ENCODE measurements at regions not wholly inside any gene's neighbourhood (a gene's known extent, or its start where the extent isn't known, plus 50 kb on each side); places are given as distances from the start of the nearest gene placed in this dataset.

DNA sequence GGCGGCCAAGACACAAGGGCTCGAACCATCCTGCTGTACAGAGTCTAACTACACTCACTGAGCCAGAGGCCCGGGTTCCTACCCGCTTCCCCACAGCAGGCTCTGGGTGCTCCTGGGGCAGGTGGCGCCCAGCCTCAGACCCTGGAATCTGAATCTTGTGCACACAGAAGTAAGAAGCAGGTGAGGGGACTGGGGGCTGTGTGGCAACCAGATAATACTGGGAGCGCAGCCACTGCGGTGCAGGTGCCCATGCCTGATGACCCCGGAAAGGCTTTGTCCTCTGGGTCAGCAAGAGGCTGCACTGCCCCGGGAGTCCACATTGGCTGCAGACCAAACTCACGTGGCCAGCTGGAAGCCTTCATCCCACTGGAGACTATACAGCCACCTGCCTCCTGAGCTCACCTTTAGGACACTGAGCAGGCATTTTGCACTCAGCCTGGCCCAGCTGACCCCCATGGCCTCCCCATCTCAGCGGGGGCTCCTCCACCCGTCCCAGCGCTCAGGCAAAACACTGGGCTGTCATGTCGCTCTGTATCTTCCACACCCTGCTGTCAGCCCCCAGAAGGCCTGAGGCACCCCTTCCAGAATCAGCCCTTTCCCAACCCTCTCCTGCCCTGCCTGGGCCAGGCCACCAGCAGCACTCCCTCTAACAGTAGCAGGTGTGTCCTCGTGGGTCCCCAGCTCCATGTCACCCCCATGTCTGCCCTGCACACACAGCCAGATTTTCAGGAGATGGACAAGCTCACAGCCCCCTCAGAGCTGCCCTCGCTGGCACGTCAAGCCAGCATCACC is 101.0 kb upstream of the IQSEC1 start:
- no peak for DNase-seq (ENCODE audit: low spot score)
- no peak for ATAC-seq
- no peak overlapping the region for H3K27ac Mint-ChIP-seq

More for the DNA sequence above, 101.0 kb upstream of the IQSEC1 start:
- Histone ChIP-seq H4K20me1 (replicated peaks; ENCODE audit: insufficient read depth) (no peaks in the 10 kb centered on the region), H3K27me3 (ENCODE audit: insufficient read depth) (no peaks in the 10 kb centered on the region), H3F3A (replicated peaks; ENCODE audit: low read depth) (0 out of 2 replicates have a peak, but pooled peaks cover 5% of the 10 kb centered on the region), H3K9me2 (ENCODE audit: insufficient read depth) (no peaks in the 10 kb centered on the region), H2AFZ (no peak overlapping the region), H3K36me3 (ENCODE audit: insufficient read depth) (no peaks in the 10 kb centered on the region; the same call in 1 of the 2 replicates), H3K4me3 (no peak overlapping the region), H3K79me2 (replicated peaks; ENCODE audit: insufficient read depth) (no peaks in the 10 kb centered on the region), H3K27ac (ENCODE audit: low read depth) (no peak overlapping the region), H3K4me1 (ENCODE audit: insufficient read depth) (peaks cover 9% of the 10 kb centered on the region), H3K4me2 (no peak overlapping the region)
- peaks cover 33% of the 10 kb centered on the region for H3K9me3 Mint-ChIP-seq
- no peak overlapping the region for H3K4me3 Mint-ChIP-seq
- H3K27me3 Mint-ChIP-seq (ENCODE audit: insufficient read depth, low read depth, poor library complexity) = peaks cover 7% of the 10 kb centered on the region
- H3K4me1 Mint-ChIP-seq = peaks cover 8% of the 10 kb centered on the region
- peaks cover 24% of the 10 kb centered on the region for H3K36me3 Mint-ChIP-seq (ENCODE audit: low read depth)
- no peak for TF ChIP-seq JUNB (IDR thresholded peaks at IDR 0.05; ENCODE audit: unreplicated experiment)
- TF ChIP-seq CREB1 (CRISPR knock-in tag; IDR thresholded peaks at IDR 0.05; ENCODE audit: low read depth) = no peak
- no peak for TF ChIP-seq REST (IDR thresholded peaks at IDR 0.05; ENCODE audit: unreplicated experiment)
- no peak for TF ChIP-seq ZNF331 (CRISPR knock-in tag; IDR thresholded peaks at IDR 0.05; ENCODE audit: low read depth)
- TF ChIP-seq NANOG (IDR thresholded peaks at IDR 0.05; ENCODE audit: borderline replicate concordance) = no peak
- no peak for TF ChIP-seq ZNF114 (CRISPR knock-in tag; IDR thresholded peaks at IDR 0.05)
- no peak for TF ChIP-seq POLR2AphosphoS5 (IDR thresholded peaks at IDR 0.05; ENCODE audit: low read depth)
- TF ChIP-seq STAT1 (IDR thresholded peaks at IDR 0.05; ENCODE audit: unreplicated experiment) = no peak
- TF ChIP-seq ETS1 (IDR thresholded peaks at IDR 0.05) = no peak
- TF ChIP-seq CTCF (conservative IDR thresholded peaks at IDR 0.05; ENCODE audit: low read depth in 2 of 2) = no peak
- TF ChIP-seq, protein P1, sequence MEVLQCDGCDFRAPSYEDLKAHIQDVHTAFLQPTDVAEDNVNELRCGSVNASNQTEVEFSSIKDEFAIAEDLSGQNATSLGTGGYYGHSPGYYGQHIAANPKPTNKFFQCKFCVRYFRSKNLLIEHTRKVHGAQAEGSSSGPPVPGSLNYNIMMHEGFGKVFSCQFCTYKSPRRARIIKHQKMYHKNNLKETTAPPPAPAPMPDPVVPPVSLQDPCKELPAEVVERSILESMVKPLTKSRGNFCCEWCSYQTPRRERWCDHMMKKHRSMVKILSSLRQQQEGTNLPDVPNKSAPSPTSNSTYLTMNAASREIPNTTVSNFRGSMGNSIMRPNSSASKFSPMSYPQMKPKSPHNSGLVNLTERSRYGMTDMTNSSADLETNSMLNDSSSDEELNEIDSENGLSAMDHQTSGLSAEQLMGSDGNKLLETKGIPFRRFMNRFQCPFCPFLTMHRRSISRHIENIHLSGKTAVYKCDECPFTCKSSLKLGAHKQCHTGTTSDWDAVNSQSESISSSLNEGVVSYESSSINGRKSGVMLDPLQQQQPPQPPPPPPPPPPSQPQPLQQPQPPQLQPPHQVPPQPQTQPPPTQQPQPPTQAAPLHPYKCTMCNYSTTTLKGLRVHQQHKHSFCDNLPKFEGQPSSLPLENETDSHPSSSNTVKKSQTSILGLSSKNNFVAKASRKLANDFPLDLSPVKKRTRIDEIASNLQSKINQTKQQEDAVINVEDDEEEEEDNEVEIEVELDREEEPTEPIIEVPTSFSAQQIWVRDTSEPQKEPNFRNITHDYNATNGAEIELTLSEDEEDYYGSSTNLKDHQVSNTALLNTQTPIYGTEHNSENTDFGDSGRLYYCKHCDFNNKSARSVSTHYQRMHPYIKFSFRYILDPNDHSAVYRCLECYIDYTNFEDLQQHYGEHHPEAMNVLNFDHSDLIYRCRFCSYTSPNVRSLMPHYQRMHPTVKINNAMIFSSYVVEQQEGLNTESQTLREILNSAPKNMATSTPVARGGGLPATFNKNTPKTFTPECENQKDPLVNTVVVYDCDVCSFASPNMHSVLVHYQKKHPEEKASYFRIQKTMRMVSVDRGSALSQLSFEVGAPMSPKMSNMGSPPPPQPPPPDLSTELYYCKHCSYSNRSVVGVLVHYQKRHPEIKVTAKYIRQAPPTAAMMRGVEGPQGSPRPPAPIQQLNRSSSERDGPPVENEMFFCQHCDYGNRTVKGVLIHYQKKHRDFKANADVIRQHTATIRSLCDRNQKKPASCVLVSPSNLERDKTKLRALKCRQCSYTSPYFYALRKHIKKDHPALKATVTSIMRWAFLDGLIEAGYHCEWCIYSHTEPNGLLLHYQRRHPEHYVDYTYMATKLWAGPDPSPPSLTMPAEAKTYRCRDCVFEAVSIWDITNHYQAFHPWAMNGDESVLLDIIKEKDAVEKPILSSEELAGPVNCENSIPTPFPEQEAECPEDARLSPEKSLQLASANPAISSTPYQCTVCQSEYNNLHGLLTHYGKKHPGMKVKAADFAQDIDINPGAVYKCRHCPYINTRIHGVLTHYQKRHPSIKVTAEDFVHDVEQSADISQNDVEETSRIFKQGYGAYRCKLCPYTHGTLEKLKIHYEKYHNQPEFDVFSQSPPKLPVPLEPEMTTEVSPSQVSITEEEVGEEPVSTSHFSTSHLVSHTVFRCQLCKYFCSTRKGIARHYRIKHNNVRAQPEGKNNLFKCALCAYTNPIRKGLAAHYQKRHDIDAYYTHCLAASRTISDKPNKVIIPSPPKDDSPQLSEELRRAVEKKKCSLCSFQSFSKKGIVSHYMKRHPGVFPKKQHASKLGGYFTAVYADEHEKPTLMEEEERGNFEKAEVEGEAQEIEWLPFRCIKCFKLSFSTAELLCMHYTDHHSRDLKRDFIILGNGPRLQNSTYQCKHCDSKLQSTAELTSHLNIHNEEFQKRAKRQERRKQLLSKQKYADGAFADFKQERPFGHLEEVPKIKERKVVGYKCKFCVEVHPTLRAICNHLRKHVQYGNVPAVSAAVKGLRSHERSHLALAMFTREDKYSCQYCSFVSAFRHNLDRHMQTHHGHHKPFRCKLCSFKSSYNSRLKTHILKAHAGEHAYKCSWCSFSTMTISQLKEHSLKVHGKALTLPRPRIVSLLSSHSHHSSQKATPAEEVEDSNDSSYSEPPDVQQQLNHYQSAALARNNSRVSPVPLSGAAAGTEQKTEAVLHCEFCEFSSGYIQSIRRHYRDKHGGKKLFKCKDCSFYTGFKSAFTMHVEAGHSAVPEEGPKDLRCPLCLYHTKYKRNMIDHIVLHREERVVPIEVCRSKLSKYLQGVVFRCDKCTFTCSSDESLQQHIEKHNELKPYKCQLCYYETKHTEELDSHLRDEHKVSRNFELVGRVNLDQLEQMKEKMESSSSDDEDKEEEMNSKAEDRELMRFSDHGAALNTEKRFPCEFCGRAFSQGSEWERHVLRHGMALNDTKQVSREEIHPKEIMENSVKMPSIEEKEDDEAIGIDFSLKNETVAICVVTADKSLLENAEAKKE (CRISPR knock-in tag; IDR thresholded peaks at IDR 0.05) = no peak
- no peak for TF ChIP-seq EZH2 (IDR thresholded peaks at IDR 0.05; ENCODE audit: low read depth, unreplicated experiment)
- no peak for TF ChIP-seq EZH2phosphoT487 (IDR thresholded peaks at IDR 0.05; ENCODE audit: unreplicated experiment)
